HCT116 (cell line): ENCODE measurements at regions not wholly inside any gene's neighbourhood (a gene's known extent, or its start where the extent isn't known, plus 50 kb on each side); places are given as distances from the start of the nearest gene placed in this dataset.

Experiments used
- ATAC-seq: fragments of 200-7000 bp; cut with Tn5 transposase; 2 replicates; pipeline ENCODE4 v1.9.1; 2020; ENCODE audit warnings: mild to moderate bottlenecking, moderate library complexity
- BruUV-seq: library from RNA; stranded (reverse); fragments of 400-500 nt; replicated peaks from 2 replicates; lab custom pipeline; 2021; lab: Mats Ljungman, UMichigan
- CTCF ChIA-PET: fragments of 300-600 bp; sonication (Branson Sonifier 250); formaldehyde crosslinking; loops from one replicate; lab custom pipeline; 2021; ENCODE audit warnings: antibody characterized with exemption; lab: Charles Lee
- POLR2A ChIA-PET: fragments of 300-600, 350-600 bp; sonication (Branson Sonifier 250); formaldehyde crosslinking; loops from one replicate; lab custom pipeline; 2021; ENCODE audit warnings: antibody characterized with exemption; lab: Charles Lee
- RAD21 ChIA-PET, 2 experiments: fragments of 300-600 bp; sonication (Branson Sonifier 250); formaldehyde crosslinking; loops; one replicate each; lab custom pipeline; 2023; ENCODE audit warnings: low total read pairs in 2 of 2; ENCODE audit not compliant: uncharacterized antibody in 2 of 2, unreplicated experiment in 2 of 2, low non-redundant PET in 1 of 2; lab: Charles Lee
- DNase-seq: peaks from one replicate; pipeline ENCODE4 v3.0.0-alpha.2; 2010; ENCODE audit warnings: low read depth, low spot score
- H2AFZ ChIP-seq: fragments of 200-600 bp; shearing (Covaris generic), sonication (generic); 2 replicates; pipeline ENCODE4 v1.6.1; 2017; ENCODE audit warnings: low read depth, mixed run types, mixed read lengths, antibody characterized with exemption, low read length; ENCODE audit not compliant: poor library complexity, severe bottlenecking
- H3K27ac ChIP-seq: 2 replicates; pipeline ENCODE4 v1.5.1; 2012; ENCODE audit warnings: low read depth, low read length
- H3K27me3 ChIP-seq: fragments of 200-600 bp; sonication (generic); 2 replicates; pipeline ENCODE4 v1.6.1; 2016; ENCODE audit warnings: mixed run types, low read length, mixed read lengths; ENCODE audit not compliant: insufficient read depth
- H3K36me3 ChIP-seq, 2 experiments: fragments of 200-500 bp in 1 of 2; fragments of 200-600 bp in 1 of 2; sonication (Bioruptor generic) in 1 of 2; sonication (generic) in 1 of 2; 2 replicates each; pipeline versions ENCODE4 v1.5.1 to v1.6.1; 2014 to 2016; ENCODE audit warnings: low read length in 2 of 2, inconsistent platforms in 1 of 2, mixed read lengths in 1 of 2, mixed run types in 1 of 2; ENCODE audit not compliant: insufficient read depth in 2 of 2, control insufficient read depth in 1 of 2
- H3K4me1 ChIP-seq, 2 experiments: fragments of 200-600 bp in 1 of 2; sonication (generic) in 1 of 2; 2 replicates each; pipeline versions ENCODE4 v1.5.1 to v1.6.1; 2012 to 2017; ENCODE audit warnings: low read length in 2 of 2, inconsistent platforms in 1 of 2, mild to moderate bottlenecking in 1 of 2, mixed read lengths in 1 of 2, mixed run types in 1 of 2, moderate library complexity in 1 of 2; ENCODE audit not compliant: insufficient read depth in 2 of 2, control insufficient read depth in 1 of 2
- H3K4me2 ChIP-seq: fragments of 200-600 bp; sonication (generic); 2 replicates; pipeline ENCODE4 v1.6.1; 2017; ENCODE audit warnings: mixed run types, low read length, mixed read lengths
- H3K4me3 ChIP-seq, 2 experiments: fragments of 200-600 bp in 1 of 2; sonication (generic) in 1 of 2; replicated peaks in 1 of 2; 2 replicates each; pipeline ENCODE4 v1.5.1; 2011 to 2016; ENCODE audit warnings: low read length in 2 of 2, control low read depth in 1 of 2, low read depth in 1 of 2, mild to moderate bottlenecking in 1 of 2, mixed read lengths in 1 of 2, mixed run types in 1 of 2
- H3K79me2 ChIP-seq: fragments of 200-600 bp; sonication (generic); 2 replicates; pipeline ENCODE4 v1.6.1; 2017; ENCODE audit warnings: mild to moderate bottlenecking, mixed run types, low read length, moderate library complexity, mixed read lengths; ENCODE audit not compliant: insufficient read depth
- H3K9ac ChIP-seq: fragments of 200-600 bp; sonication (generic); 2 replicates; pipeline ENCODE4 v1.6.1; 2016; ENCODE audit warnings: low read length, mixed read lengths
- H3K9me2 ChIP-seq: fragments of 200-600 bp; sonication (generic), shearing (Covaris generic); 2 replicates; pipeline ENCODE4 v1.6.1; 2017; ENCODE audit warnings: mixed run types, mild to moderate bottlenecking, moderate library complexity; ENCODE audit not compliant: insufficient read depth
- H3K9me3 ChIP-seq, 2 experiments: fragments of 200-500 bp in 1 of 2; fragments of 200-600 bp in 1 of 2; sonication (Bioruptor generic) in 1 of 2; sonication (generic) in 1 of 2; 2 replicates each; pipeline ENCODE4 v1.6.1; 2014 to 2017; ENCODE audit warnings: low read length in 2 of 2, mixed read lengths in 2 of 2, inconsistent platforms in 1 of 2, low read depth in 1 of 2, mild to moderate bottlenecking in 1 of 2, mixed run types in 1 of 2, moderate library complexity in 1 of 2; ENCODE audit not compliant: control insufficient read depth in 1 of 2, insufficient read depth in 1 of 2
- H4K20me1 ChIP-seq: fragments of 200-600 bp; sonication (generic), shearing (Covaris generic); 2 replicates; pipeline ENCODE4 v1.6.1; 2017; ENCODE audit warnings: mixed run types, mild to moderate bottlenecking, moderate library complexity; ENCODE audit not compliant: insufficient read depth
- CTCF ChIP-seq, 3 experiments: fragments of 200-600 bp in 1 of 3; sonication (generic) in 1 of 3; IDR thresholded peaks in 2 of 3; conservative IDR thresholded peaks in 1 of 3; 2 replicates each; pipeline ENCODE4 v1.5.1; 2012 to 2017; ENCODE audit warnings: low read depth in 2 of 3, low read length in 2 of 3, antibody characterized with exemption in 1 of 3, borderline replicate concordance in 1 of 3, control low read depth in 1 of 3, mild to moderate bottlenecking in 1 of 3, mixed read lengths in 1 of 3, mixed run types in 1 of 3, moderate library complexity in 1 of 3; ENCODE audit not compliant: insufficient read depth in 1 of 3
- EGR1 ChIP-seq: IDR thresholded peaks from 2 replicates; pipeline ENCODE4 v1.6.1; 2012; ENCODE audit warnings: low read depth
- JUND ChIP-seq: IDR thresholded peaks from 2 replicates; pipeline ENCODE4 v1.6.1; 2012
- POLR2A ChIP-seq: IDR thresholded peaks from 2 replicates; pipeline ENCODE4 v1.7.0; 2011; ENCODE audit warnings: borderline replicate concordance; ENCODE audit not compliant: insufficient read depth, insufficient read length; ENCODE audit errors: extremely low read depth
- REST ChIP-seq: IDR thresholded peaks from 2 replicates; pipeline ENCODE4 v1.6.1; 2012; ENCODE audit warnings: low read depth
- SIN3A ChIP-seq: IDR thresholded peaks from 2 replicates; pipeline ENCODE4 v1.6.1; 2012; ENCODE audit warnings: low read depth
- SRF ChIP-seq: IDR thresholded peaks from 2 replicates; pipeline ENCODE4 v1.6.1; 2012; ENCODE audit warnings: low read depth
- TCF7L2 ChIP-seq: IDR thresholded peaks from 2 replicates; pipeline ENCODE4 v1.7.0; 2011; ENCODE audit warnings: borderline replicate concordance, inconsistent platforms; ENCODE audit not compliant: insufficient read depth, insufficient read length; ENCODE audit errors: extremely low read depth
- YY1 ChIP-seq: IDR thresholded peaks from 2 replicates; pipeline ENCODE4 v1.6.1; 2011; ENCODE audit warnings: low read length, low read depth, moderate library complexity, mild to moderate bottlenecking; ENCODE audit not compliant: insufficient replicate concordance; ENCODE audit errors: extremely low read depth
- ZFX ChIP-seq: fragments of 450-650 bp; IDR thresholded peaks from 2 replicates; pipeline ENCODE4 v1.6.1; 2017
- ZNF274 ChIP-seq: fragments of 200-500 bp; sonication (Bioruptor generic); IDR thresholded peaks from 2 replicates; pipeline ENCODE4 v1.6.1; 2014; ENCODE audit warnings: mild to moderate bottlenecking, low read depth, low read length, inconsistent platforms
- intact Hi-C: fragments of 100-400 bp; cut with micrococcal nuclease; formaldehyde crosslinking; loops from 2 replicates; pipeline ENCODE4 v1.10.0; 2022
- TF ChIP-seq, protein P1 (sequence below): IDR thresholded peaks from 2 replicates; pipeline ENCODE4 v1.6.1; 2012
- TF ChIP-seq, protein P2 (sequence below): IDR thresholded peaks from 2 replicates; pipeline ENCODE4 v1.6.1; 2012

DNA sequence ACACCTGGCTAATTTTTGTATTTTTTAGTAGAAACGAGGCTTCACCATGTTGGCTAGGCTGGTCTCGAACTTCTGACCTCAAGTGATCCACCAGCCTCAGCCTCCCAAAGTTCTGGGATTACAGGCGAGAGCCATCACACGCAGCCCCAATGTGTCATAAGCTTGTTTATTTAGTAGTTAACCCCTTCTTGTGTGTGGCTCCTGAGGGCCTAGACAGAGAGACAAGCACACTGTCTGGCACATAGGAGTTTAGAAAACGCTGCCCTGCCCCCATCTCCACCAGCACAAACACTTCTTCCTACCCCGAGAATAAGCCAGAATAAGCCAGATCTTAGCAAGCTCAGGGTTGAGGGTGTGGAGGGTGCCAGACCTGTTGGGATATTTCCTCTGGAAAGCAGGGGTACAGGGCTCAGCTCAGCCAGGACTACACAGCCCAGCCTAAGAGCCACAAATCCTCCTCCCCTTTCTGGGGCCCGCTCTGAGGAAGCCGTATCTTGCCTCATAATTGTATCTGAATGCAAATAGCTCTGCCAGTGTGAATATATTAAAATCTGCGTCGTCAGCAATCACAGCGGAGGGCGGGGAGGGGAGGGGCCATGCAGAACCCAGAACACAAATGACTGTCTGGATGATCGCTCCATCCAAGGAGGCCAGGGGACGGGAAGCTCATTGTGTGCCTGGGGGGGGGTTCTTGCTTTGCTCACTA is 247.3 kb downstream of the MN1 start:
- H4K20me1 ChIP-seq: no peaks in the 10 kb centered on the region
- H3K79me2 ChIP-seq: no peaks in the 10 kb centered on the region
- no TSS peak for BruUV-seq
- H3K36me3 ChIP-seq: no peaks in the 10 kb centered on the region
- no peaks in the 10 kb centered on the region; a peak in 1 of 4 replicates for H3K4me1 ChIP-seq
- ChIA-PET CTCF (no interaction called here), POLR2A (interaction anchor here (0.6 kb wide), 2 partner anchors 126 to 1050 kb away, joined by 4 to 5 read pairs; no protein-coding TSS in a partner anchor), RAD21 (interaction anchor here in 1 of 2 experiments (0.6 kb wide), 1 partner anchor 21 kb away, joined by 3 read pairs; no protein-coding TSS in a partner anchor)
- ATAC-seq (no peak), DNase-seq (no peak)
- H3K9ac ChIP-seq: no peak overlapping the region
- H3K4me3 ChIP-seq: no peak overlapping the region
- intact Hi-C loops: no loop called here
- H3K4me2 ChIP-seq: no peak overlapping the region
- no peaks in the 10 kb centered on the region for H3K9me2 ChIP-seq
- no peak overlapping the region for H2AFZ ChIP-seq
- TF ChIP-seq TCF7L2 (no peak), ZNF274 (no peak)
- no peaks in the 10 kb centered on the region; a peak in 1 of 4 replicates for H3K9me3 ChIP-seq
- no peak overlapping the region for H3K27ac ChIP-seq
- H3K27me3 ChIP-seq: no peaks in the 10 kb centered on the region

DNA sequence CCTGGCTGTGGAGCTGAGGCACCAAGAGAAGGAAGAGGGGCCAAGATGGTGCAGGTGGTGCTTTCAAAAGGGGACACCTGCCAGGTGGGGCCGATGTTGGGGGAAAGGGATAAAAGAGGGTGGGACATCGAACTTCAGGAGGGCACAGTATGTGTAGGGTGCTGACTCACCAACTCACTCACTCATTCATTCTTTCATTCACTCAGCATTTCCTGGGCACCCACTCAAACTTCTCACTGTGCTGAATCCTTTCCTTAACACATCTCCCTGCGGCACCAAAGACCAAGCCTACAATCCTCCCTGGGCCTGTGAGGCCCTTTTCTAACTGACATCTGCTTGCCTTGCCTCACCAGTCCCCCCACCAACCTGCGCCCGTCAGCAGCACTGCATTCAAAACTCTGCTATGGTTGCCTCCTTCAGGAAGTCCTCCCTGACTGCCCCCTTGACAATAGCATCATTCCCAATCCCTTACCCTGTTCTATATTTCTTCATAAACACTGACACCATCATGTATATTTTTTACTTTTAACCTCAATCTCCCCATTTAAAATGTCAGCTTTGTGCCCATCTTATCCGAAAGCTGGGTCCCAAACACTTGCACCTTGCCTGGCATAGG is 246.6 kb downstream of the MN1 start:
- Histone ChIP-seq H3K27me3 (no peaks in the 10 kb centered on the region), H3K27ac (no peak overlapping the region), H3K4me2 (no peak overlapping the region), H3K9me2 (no peaks in the 10 kb centered on the region), H4K20me1 (no peaks in the 10 kb centered on the region), H3K9ac (no peak overlapping the region), H3K79me2 (no peaks in the 10 kb centered on the region), H3K4me3 (no peak overlapping the region), H3K36me3 (no peaks in the 10 kb centered on the region), H3K9me3 (no peaks in the 10 kb centered on the region; a peak in 1 of 4 replicates), H3K4me1 (no peaks in the 10 kb centered on the region; a peak in 1 of 4 replicates), H2AFZ (no peak overlapping the region)
- ATAC-seq: no peak
- CTCF ChIA-PET: no interaction called here
- RAD21 ChIA-PET: interaction anchor here in 1 of 2 experiments (0.6 kb wide), 1 partner anchor 20 kb away, joined by 3 read pairs; no protein-coding TSS in a partner anchor
- intact Hi-C loops: no loop called here
- no TSS peak for BruUV-seq
- POLR2A ChIA-PET: interaction anchor here (0.6 kb wide), 1 partner anchor 1050 kb away, joined by 4 read pairs; no protein-coding TSS in a partner anchor
- no peak for DNase-seq
- TF ChIP-seq SRF (no peak), EGR1 (no peak), CTCF (IDR thresholded peaks at IDR 0.05 in 2 of 3, conservative IDR thresholded peaks at IDR 0.05 in 1 of 3; ENCODE audit: borderline replicate concordance in 1 of 3, insufficient read depth in 1 of 3, low read depth in 2 of 3, low read length in 2 of 3) (no peak), SIN3A (no peak), ZNF274 (no peak), JUND (no peak), YY1 (no peak), ZFX (no peak), POLR2A (no peak), REST (no peak)
- TF ChIP-seq, protein P1, sequence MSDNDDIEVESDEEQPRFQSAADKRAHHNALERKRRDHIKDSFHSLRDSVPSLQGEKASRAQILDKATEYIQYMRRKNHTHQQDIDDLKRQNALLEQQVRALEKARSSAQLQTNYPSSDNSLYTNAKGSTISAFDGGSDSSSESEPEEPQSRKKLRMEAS: no peak
- TF ChIP-seq, protein P2, sequence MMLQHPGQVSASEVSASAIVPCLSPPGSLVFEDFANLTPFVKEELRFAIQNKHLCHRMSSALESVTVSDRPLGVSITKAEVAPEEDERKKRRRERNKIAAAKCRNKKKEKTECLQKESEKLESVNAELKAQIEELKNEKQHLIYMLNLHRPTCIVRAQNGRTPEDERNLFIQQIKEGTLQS: no peak
